Esophagus squamous epithelium (tissue), 5 donors: ENCODE measurements at regions not wholly inside any gene's neighbourhood (a gene's known extent, or its start where the extent isn't known, plus 50 kb on each side); places are given as distances from the start of the nearest gene placed in this dataset.

Source experiments
- DNase-seq: peaks from one replicate; lab custom pipeline; 2025; lab: John Stamatoyannopoulos, UW
- H3K27ac ChIP-seq, 4 donors: fragments of 200-600 bp; sonication (generic); one replicate each; pipeline ENCODE4 v1.5.1; 2016 to 2019; ENCODE audit warnings: mild to moderate bottlenecking in 1 of 4
- H3K27me3 ChIP-seq, 4 donors: fragments of 200-600 bp; sonication (generic); 1 replicate in 3 of 4; 2 replicates in 1 of 4; pipeline versions ENCODE4 v1.5.1 to v1.6.0; 2017 to 2021; ENCODE audit warnings: antibody characterized with exemption in 1 of 4
- H3K36me3 ChIP-seq, 3 donors: fragments of 200-600 bp; sonication (generic); one replicate each; pipeline ENCODE4 v1.5.1; 2016 to 2019
- H3K4me1 ChIP-seq, 3 donors: fragments of 200-600 bp; sonication (generic); one replicate each; pipeline ENCODE4 v1.5.1; 2017 to 2019
- H3K4me3 ChIP-seq, 4 donors: fragments of 200-600 bp; sonication (generic); 1 replicate in 3 of 4; 2 replicates in 1 of 4; pipeline ENCODE4 v1.5.1; 2016 to 2019; ENCODE audit warnings: mild to moderate bottlenecking in 2 of 4, moderate library complexity in 1 of 4
- H3K9me3 ChIP-seq, 3 donors: fragments of 200-600 bp; sonication (generic); one replicate each; pipeline ENCODE4 v1.5.1; 2016 to 2019
- POLR2A ChIP-seq, 4 donors: fragments of 450-650 bp; IDR thresholded peaks; one replicate each; pipeline ENCODE4 v1.6.1; 2017; ENCODE audit warnings: antibody characterized with exemption in 4 of 4, mild to moderate bottlenecking in 4 of 4, moderate library complexity in 3 of 4
- WGBS, 2 donors: methylation state at CpG; one replicate each; pipeline ENCODE4 v1.1.5; 2018; 5-methylcytosine and 5-hydroxymethylcytosine counted together
- intact Hi-C: fragments of 100-400 bp; cut with DNase I; formaldehyde crosslinking; loops from one replicate; pipeline ENCODE4 v1.15.0; 2022
- TF ChIP-seq, protein P1 (sequence below), 6 experiments: fragments of 450-650 bp in 4 of 6; fragments of 200-600 bp in 2 of 6; sonication (generic) in 2 of 6; IDR thresholded peaks; one replicate each; pipeline ENCODE4 v1.5.1; 2016 to 2019; ENCODE audit warnings: antibody characterized with exemption in 6 of 6, mild to moderate bottlenecking in 4 of 6, moderate library complexity in 4 of 6
- donor health status: DM: yes; HTN: yes; CAD: no.

DNA sequence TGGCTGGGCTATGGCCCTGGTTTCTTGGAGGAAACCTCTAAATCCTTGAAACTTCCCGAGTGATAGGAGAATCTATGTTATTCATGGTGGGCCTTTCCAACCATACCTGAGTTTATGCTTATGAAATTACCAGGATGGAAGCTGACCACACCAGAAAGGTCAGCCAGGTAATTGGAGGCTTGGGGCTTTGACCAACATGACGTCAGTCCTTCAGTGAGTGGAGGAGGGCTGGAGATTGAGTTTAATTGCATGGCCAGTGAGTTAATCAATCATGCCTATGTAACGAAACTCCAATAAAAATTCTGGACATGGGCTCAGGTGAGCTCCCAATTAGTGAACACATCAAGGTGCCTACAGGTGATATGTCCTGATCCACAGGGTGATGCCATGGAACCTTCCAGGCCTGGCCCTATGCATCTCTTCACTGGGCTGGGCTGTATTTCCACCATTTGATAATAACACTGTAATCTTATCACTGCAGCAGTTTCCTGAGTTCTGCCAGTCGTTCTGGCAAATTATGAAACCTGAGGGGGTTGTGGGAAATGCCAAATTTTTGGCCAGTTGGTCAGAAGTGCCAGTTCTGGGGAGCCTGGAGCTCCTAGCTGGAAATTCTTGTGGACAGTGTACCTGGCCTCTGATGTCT, 106.5 kb downstream of the CDH26 start:
- Histone ChIP-seq H3K4me1 (peaks cover 0 to 22% (median 0%) of the 10 kb centered on the region in 3 donors), H3K27me3 (no peaks in the 10 kb centered on the region), H3K36me3 (no peaks in the 10 kb centered on the region), H3K4me3 (no peak overlapping the region), H3K9me3 (no peaks in the 10 kb centered on the region), H3K27ac (no peak overlapping the region)
- TF ChIP-seq, protein P1, sequence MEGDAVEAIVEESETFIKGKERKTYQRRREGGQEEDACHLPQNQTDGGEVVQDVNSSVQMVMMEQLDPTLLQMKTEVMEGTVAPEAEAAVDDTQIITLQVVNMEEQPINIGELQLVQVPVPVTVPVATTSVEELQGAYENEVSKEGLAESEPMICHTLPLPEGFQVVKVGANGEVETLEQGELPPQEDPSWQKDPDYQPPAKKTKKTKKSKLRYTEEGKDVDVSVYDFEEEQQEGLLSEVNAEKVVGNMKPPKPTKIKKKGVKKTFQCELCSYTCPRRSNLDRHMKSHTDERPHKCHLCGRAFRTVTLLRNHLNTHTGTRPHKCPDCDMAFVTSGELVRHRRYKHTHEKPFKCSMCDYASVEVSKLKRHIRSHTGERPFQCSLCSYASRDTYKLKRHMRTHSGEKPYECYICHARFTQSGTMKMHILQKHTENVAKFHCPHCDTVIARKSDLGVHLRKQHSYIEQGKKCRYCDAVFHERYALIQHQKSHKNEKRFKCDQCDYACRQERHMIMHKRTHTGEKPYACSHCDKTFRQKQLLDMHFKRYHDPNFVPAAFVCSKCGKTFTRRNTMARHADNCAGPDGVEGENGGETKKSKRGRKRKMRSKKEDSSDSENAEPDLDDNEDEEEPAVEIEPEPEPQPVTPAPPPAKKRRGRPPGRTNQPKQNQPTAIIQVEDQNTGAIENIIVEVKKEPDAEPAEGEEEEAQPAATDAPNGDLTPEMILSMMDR (IDR thresholded peaks at IDR 0.05) = no peak
- no peak for TF ChIP-seq POLR2A (IDR thresholded peaks at IDR 0.05)
- WGBS, 2 donors = 76 to 81% methylated on average over 3 to 4 of the region's 4 CpGs
- intact Hi-C loops = no loop called here
- no peak for DNase-seq

DNA sequence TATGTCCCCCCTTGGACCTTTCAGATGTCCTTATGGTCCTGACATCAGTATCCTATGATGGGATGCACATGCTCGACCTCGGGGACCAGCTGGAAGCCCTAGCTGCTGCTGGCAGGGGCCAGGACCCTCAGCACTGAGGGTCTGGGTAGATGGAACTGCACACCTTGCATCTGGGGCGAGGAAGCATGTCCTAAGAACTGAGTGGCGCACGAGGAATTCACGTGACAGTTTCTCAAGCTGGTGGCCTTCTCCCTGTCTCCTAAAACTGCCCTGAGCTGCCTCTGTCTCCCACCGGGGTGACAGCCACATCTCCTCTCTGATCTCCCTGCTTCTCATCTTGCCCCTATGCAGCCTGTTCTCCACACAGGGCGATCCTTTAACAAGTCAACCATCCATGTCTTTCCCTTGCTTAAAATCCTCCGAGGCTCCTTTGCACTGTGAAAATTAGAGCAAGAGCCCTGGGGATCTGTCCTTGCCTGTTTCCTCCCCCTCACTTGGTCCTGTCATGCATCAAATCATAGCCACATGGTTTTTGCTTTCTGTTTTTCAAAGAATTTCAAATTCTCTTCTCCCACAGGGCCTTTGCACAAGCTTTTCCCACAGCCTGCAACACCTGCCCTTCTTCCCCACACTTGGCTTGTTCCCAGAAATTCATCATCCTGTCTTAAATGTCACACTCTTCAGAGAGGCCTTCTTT, 107.7 kb downstream of the CDH26 start:
- Histone ChIP-seq H3K27me3 (peaks cover 0 to 2% (median 0%) of the 10 kb centered on the region in 4 donors), H3K9me3 (no peaks in the 10 kb centered on the region), H3K4me1 (peaks cover 0 to 17% (median 0%) of the 10 kb centered on the region in 3 donors), H3K27ac (no peak overlapping the region), H3K4me3 (no peak overlapping the region), H3K36me3 (no peaks in the 10 kb centered on the region)
- TF ChIP-seq, protein P1 (IDR thresholded peaks at IDR 0.05) = no peak
- no peak for TF ChIP-seq POLR2A (IDR thresholded peaks at IDR 0.05)
- no peak for DNase-seq
- WGBS, 2 donors = 80 to 89% methylated on average over 8 to 9 of the region's 9 CpGs
- intact Hi-C loops = no loop called here

DNA sequence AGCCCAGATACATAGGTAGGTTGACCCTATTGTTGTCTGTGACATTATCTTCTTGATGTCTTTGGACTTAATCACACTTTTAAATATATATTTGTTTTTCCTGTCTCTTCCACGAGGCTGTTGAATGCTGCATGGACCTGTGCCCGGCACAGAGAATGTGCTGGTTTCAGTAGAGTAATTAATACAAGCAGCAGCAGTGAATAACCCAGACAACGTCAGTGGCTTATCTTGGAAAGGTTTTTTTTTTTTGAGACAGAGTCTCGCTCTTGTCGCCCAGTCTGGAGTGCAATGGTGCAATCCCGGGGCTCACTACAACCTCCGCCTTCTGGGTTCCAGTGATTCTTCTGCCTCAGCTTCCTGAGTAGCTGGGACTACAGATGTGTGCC, 108.2 kb downstream of the CDH26 start:
- no peak for DNase-seq
- TF ChIP-seq, protein P1 (IDR thresholded peaks at IDR 0.05) = no peak
- TF ChIP-seq POLR2A (IDR thresholded peaks at IDR 0.05) = no peak
- H3K36me3 ChIP-seq = no peaks in the 10 kb centered on the region
- H3K4me3 ChIP-seq = no peak overlapping the region
- WGBS, 2 donors = 77 to 78% methylated on average over 7 of the region's 7 CpGs
- no peaks in the 10 kb centered on the region for H3K9me3 ChIP-seq
- no peak overlapping the region for H3K27ac ChIP-seq
- H3K4me1 ChIP-seq = peaks cover 0 to 17% (median 0%) of the 10 kb centered on the region in 3 donors
- H3K27me3 ChIP-seq = peaks cover 0 to 4% (median 0%) of the 10 kb centered on the region in 4 donors
- intact Hi-C loops = no loop called here

DNA sequence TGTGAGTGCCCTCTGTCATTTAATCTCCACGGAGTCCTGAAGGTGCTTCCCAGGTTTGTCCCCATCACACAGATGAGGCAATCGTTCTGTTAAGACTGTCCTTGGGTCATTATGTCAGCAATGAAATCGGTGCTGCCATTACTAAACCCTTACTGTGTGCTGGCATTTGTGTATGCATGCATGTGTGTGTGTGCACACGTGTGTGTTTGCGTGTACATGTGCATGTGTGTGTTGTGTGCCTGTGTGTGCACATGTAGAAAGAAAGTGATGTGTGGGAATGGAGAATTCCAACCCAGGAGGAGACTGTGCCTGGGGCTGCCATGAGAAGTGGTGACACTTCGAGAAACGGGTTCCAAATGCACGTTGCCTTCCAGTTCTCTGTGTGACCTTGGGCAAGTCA, 110.3 kb downstream of the CDH26 start:
- Histone ChIP-seq H3K4me3 (no peak overlapping the region), H3K9me3 (no peaks in the 10 kb centered on the region), H3K4me1 (peaks cover 0 to 3% (median 0%) of the 10 kb centered on the region in 3 donors), H3K27me3 (peaks cover 0 to 4% (median 0%) of the 10 kb centered on the region in 4 donors), H3K36me3 (no peaks in the 10 kb centered on the region), H3K27ac (no peak overlapping the region)
- TF ChIP-seq, protein P1 (IDR thresholded peaks at IDR 0.05) = no peak
- TF ChIP-seq POLR2A (IDR thresholded peaks at IDR 0.05) = no peak
- intact Hi-C loops = no loop called here
- 74 to 79% methylated on average over 8 of the region's 8 CpGs for WGBS, 2 donors
- DNase-seq = no peak

DNA sequence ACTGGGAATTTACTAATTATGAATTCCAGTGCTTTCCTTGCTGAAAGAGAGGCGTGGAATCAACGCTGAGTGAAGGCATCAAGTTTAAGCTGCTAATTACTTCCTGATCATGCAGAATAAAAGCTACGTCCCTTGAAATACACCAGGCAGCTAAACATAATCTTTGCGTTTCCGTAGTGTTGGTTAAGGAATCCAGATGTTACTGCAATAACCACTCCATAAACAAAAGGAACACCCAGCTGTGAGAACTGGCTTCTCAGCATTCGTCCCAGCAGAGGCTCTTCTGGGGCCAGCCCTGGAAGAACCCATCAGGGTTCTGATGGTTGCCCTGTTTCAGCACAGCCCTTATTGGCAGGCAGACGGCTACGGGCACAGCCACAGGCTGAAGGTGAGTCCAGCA, 111.4 kb downstream of the CDH26 start:
- no peak for TF ChIP-seq POLR2A (IDR thresholded peaks at IDR 0.05)
- TF ChIP-seq, protein P1 (IDR thresholded peaks at IDR 0.05) = no peak
- intact Hi-C loops = no loop called here
- Histone ChIP-seq H3K4me1 (no peaks in the 10 kb centered on the region), H3K9me3 (no peaks in the 10 kb centered on the region), H3K36me3 (no peaks in the 10 kb centered on the region), H3K4me3 (no peak overlapping the region), H3K27ac (no peak overlapping the region), H3K27me3 (peaks cover 0 to 9% (median 0%) of the 10 kb centered on the region in 4 donors)
- DNase-seq = no peak
- whole genome bisulfite sequencing, 2 donors = 51 to 53% methylated on average over 4 to 8 of the region's 8 CpGs
